SH-SY5Y (cell line): ENCODE measurements at regions not wholly inside any gene's neighbourhood (a gene's known extent, or its start where the extent isn't known, plus 50 kb on each side); places are given as distances from the start of the nearest gene placed in this dataset.

Source experiments
- GATA2 ChIP-seq: IDR thresholded peaks from 2 replicates; pipeline ENCODE4 v1.6.1; 2011; ENCODE audit warnings: mild to moderate bottlenecking, low read depth, low read length
- GATA3 ChIP-seq: IDR thresholded peaks from 2 replicates; pipeline ENCODE4 v1.6.1; 2011; ENCODE audit warnings: low read depth, mild to moderate bottlenecking, low read length, moderate library complexity

DNA sequence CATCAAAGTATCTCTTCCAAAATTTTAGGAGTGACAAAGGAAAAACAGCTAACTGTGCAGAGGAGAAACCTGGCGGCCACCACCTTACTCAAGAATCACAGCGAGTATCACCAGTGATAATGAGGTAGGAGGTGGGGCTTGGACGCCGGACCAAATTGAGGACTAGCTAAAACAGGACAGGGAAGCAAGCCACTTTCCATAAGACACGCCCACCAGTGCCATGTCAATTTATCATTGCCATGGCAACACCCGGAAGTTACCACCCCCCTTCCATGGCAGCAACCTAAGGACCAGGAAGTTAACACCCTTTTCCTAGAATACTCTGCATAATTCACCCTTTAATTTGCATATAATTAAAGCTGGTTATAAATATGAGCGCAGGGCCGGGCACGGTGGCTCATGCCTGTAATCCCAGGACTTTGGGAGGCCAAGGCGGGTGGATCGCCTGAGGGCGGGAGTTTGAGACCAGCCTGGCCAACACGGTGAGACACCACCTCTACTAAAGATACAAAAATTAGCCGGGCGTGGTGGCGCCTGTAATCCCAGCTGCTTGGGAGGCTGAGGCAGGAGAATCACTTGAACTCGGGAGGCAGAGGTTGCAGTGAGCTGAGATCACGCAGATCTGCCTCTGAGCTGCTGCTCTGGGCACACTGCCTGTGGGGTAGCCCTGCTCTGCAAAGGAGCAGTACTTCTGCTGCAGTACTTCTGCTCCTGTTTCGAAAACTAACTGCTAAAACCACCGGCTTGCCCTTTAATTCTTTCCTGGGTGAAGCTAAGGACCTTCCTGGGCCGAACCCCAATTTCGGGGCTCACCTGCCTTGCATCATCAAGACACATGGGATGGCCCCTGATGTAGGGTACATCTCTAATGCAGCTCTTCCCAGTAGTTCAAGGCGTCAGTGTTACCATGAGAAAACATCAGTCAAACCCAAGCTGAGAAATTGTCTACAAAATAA lies 116.7 kb downstream of the HMX1 start:
- TF ChIP-seq GATA3: no peak
- TF ChIP-seq GATA2: no peak

DNA sequence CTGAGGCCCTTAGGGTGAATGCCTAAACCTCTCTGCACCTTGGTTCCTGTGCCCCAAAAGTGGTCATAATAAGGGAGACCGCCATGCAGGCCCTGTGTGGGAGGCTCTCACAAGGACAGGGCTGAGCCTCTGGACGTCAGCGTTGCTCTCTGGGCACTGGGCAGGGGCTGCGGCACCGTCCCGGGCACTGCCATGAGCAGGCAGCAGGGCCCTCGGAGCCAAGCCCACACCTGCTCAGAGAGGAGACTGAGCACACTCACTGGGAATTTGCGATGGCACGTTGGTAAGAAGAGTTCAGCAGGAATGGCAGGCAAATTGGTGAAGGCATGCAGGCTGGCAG lies 123.4 kb downstream of the HMX1 start:
- TF ChIP-seq GATA2 (no peak), GATA3 (no peak)

DNA sequence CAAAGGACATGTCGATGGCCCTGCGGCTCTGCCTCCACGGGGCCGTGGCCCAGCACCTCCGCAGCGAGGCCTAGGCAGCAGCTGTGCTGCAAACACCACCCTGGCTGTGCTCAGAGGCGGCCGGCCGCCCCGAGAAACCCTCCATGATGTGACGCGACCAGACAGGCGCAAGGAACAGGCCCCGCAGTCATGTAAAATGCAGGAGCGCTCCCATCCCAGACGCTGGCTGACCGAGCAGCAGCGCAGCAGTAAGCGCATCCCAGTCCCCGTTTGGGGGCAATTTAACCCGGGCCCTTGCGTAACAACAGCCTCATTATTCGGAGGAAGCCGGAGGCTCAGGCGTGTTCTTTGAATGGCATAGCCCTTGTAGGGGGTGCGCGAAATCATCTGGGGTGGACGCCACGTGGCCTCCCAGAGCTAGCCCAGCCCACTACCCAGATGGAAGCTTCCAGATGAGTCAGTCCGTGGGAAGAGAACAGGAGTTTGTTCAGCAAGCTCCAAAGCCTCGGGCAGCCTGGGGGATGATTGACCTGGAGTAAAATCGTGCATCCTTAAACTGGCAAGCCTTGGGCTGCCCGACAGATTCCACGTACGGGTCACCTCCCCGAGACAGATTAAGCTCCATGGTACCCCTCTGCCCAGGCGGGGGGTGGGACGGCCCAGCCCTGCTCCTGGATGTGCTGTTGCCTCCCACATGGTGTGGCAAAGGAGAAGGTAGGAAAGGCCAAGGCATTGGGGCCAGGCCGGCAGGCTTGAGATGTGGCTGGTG lies 124.0 kb downstream of the HMX1 start:
- TF ChIP-seq GATA2 (no peak), GATA3 (no peak)

DNA sequence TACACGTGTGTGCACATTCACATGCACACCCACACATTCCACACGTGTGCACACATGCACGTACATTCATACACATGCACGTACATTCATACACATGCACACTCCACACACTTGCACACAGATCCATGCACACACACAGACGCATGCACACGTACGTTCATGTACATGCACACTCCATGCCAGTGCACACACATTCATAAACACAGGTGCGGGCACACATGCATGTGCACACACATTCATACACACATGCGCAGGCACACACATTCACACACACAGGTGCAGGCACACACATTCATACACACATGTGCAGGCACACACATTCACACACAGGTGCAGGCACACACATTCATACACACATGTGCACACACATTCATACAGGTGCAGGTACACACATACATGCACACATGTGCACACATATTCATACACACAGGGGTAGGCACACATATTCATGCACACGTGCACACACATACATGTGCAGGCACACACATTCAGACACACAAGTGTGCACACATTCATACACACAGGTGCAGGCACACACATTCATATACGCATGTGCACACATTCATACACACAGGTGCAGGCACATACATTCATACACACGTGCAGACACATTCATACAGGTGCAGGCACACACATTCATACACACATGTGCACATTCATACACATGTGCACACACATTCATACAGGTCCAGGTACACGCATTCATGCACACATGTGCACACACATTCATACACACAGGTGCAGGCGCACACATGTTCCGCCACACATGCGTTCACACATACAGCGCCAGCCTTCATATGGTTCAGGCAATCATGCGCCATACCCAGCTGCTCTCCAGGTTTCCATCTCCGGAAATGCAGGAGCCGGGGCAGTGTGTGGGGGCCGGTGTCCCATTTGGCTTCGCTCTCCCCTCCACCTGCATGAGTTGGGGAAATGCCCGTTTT lies 124.8 kb downstream of the HMX1 start:
- TF ChIP-seq GATA3 (no peak), GATA2 (no peak)

DNA sequence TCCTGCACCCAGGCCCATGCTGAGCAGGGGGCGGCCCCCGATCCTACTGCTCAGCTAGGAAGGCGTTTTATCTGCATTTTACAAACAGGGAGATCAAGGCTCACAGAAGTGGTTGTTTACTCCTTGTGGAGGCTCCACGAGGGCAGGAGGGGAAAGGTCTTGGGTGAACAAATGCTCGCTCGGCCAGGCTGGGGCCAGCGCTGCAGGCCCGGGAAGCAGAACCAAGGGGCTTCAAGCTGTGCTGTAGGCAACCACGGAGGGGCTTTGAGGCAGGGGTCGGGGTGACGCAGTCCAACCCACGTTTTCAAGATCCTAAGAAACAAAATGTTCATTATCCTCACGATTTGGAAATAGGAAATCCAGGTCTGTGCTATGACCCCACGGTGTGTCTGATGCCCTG lies 125.8 kb downstream of the HMX1 start:
- no peak for TF ChIP-seq GATA2
- TF ChIP-seq GATA3: no peak

DNA sequence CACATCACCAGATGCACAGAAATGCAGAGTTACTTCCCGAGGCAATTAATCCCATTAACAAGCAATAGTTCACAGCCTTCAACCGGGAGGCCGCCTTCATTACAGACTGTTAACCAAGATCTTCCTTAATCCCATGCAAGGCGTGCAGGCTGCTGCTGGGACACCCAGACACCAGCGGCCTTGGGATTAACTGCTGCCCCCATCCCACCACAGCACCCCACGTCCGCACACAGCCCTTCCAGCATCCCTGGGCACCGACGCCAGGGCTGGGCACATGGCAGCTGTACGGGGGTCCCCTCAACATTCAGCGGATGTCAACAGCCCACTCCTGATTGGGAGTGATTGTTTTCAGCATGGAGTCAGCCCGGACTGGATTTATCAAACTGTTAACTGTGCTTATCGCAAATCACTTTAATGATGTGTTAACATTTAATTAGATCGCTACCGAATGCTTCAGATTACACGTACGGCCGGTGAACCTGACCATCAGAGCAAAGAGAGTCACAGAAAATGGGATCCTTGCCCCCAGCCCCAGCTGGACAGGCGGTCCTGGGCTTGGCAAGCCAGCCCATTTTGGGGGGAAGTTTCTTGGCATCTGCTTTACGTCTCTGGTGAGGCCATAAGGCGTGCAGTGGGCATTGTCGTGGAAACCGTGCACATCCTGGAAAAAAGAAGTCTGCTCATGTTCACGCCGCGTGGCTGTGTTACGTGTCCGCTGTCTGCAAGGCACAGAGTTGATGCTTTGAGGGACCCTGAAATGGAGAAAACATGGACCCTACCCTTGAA lies 126.4 kb downstream of the HMX1 start:
- no peak for TF ChIP-seq GATA3
- no peak for TF ChIP-seq GATA2

DNA sequence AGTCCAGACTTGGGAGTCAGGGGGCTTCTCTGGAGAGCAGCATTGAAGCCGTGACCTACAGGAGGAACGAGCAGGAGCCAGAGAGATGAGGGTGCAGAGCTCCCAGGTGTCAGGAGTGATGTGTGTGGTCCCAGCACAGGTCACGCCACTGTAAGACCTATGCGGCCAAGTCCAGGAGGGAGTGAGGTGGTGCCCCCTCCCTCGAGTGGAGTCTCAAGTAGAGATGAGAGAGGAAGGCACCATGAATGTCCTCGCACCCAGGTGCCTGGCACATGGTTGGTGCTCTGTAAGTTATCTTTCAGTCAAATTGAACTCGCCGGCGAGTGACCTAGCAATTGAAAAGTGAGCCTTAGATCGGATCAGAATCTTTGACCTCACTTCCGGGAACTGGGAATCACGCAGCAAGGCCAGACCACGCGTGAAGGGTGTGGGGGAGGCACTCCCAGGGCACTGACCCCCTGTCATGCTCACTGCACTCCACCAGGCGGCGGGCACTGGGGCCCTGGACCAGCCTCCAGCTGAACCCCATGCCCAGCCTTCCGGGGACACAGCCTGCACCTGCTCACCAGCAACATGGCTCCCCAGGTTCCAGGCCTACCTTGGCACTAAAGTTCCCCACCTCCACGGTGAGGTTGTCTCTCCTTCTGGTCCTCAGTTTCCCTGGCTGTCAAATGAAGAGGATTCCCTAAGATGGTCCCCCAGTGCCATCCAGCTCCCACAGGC lies 127.4 kb downstream of the HMX1 start:
- no peak for TF ChIP-seq GATA3
- no peak for TF ChIP-seq GATA2

DNA sequence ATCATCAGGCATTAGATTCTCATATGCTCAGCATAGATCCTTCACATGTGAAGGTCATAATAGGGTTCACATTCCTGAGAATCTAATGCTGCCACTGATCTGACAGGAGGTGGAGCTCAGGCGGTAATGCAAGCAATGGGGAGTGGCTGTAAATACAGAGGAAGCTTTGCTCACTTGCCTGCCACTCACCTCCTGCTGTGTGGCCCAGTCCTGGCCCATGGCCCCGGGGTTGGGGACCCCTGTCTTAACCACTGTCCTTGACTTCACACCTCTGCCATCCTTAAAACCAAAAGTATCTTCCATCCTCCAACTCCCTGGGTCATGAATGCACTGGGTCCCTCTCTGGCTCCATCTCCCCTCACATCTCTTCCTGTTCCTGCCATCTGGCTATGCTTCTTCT lies 129.1 kb downstream of the HMX1 start:
- TF ChIP-seq GATA3: no peak
- no peak for TF ChIP-seq GATA2

DNA sequence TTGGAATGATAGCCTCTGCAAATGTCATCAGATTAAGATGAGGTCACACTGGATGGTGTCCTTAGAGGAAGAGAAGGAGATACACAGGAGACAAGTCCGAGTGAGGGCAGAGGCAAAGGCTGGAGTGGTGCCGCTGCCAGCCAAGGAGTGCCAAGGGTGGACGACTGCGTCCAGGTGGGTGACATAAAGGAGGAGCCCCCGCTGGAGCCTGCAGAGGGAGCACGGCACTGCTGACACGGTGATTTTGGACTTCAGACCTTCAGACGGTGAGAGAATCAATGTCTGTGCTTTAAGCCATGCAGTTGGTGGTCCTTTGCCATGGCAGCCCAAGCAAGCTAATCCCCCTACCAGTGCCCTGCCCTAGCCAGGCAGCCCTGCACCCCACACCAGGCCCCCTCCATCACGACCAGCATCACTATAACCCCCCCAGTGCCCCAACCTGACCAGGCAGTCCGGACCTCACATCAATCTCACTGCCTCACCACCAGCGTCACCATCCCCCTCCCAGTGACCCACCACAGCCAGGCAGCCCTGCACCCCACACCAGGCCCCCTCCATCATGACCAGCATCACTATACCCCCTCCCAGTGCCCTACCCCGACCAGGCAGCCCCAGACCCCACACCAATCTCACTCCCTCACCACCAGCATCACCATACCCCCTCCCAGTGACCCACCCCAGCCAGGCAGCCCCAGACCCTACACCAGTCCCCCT lies 130.0 kb downstream of the HMX1 start:
- TF ChIP-seq GATA2: no peak
- no peak for TF ChIP-seq GATA3

DNA sequence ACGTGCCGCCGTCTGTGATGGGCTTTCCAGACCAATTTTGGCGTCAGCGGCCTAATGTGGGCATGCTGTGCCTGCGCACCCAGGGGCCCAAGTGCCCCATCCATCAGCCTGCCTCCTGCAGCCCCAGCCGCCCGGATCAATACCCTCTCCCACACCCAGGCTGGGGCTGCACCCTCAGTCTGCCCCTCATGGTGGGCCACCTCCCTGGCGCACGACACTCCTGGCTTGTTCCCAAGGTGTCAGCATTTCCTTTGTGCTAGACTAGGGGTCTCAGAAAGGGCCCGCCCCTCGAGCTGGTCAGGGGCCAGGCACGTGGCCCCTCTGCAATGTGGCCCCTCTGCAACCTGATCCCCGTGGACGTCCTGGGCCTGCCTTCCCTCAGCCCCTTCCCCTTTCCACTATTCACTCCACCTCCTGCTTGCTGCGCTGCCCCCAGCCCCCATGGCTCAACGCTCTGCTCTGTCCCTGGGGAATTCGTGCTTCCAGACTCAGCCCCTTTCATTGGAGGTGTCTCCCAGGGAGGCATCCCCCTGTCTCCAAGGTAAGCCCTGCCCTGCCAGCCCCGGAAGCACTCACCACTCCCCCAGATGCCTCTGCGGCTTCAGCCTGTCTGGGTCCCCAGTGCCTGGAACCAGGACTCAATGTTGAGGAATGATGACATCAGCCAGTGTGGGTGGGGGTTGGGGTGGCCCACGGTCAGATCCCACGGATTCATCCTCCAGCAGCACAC lies 130.8 kb downstream of the HMX1 start:
- no peak for TF ChIP-seq GATA2
- no peak for TF ChIP-seq GATA3

DNA sequence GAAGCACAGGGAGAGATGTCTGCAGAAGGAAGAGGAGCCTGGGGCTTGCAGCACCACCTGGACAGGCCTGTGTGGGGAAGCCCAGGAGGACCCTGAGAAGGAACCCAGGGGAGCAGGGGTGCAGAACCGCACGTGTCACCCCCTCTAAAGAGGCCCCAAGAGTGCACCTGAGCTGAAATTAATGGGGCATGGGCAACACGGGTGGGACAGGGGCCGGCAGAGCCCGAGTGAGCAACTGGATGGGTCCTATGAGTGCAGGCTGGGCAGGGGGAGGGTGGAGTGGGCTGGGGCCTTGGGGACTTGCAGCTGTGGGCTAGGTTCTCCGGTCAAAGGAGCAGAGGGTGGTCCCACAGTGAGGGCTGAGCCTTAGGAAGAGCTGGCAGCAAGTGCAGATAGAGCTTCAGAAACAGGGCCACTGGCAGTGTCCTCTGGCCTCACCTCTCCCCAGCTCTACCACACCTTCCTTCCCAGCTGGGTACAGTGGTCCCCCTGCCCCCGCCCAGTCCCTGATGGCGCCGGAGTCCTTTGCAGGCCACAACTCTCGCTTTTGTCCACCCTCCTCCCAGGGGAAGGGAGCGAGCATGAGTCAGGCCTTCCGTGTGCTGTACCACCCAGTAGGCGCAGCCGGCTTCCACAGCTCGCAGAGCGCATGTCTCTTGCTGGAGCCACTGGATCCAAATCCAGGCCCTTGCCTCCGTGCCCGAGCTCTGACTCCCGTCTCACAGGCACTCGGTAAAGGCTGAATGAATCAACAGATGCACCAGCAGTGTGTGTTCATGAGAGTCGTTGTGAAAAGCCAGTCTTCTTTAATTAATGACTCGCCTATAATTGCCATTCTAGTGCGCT lies 131.6 kb downstream of the HMX1 start:
- TF ChIP-seq GATA3: no peak
- TF ChIP-seq GATA2: no peak
